ENCODE measurements at regions not wholly inside any gene's neighbourhood (a gene's known extent, or its start where the extent isn't known, plus 50 kb on each side); places are given as distances from the start of the nearest gene placed in this dataset.

- Histone ChIP-seq H3K4me2 (ENCODE audit: low read length) (no peak overlapping the region), H3K9ac (ENCODE audit: low read length) (no peak overlapping the region), H4K20me1 (ENCODE audit: insufficient read depth, low read length) (no peaks in the 10 kb centered on the region), H2AFZ (ENCODE audit: low read depth, low read length) (no peak overlapping the region), H3K79me2 (ENCODE audit: low read length) (no peaks in the 10 kb centered on the region), H3K9me3 (ENCODE audit: insufficient read depth, low read length) (peaks cover 3% of the 10 kb centered on the region; the same call in 1 of the 2 replicates), H3K4me3 (ENCODE audit: low read length) (no peak overlapping the region), H3K4me1 (ENCODE audit: low read length) (no peaks in the 10 kb centered on the region), H3K27ac (ENCODE audit: low read length) (no peak overlapping the region), H3K36me3 (replicated peaks; ENCODE audit: low read depth, low read length) (no peaks in the 10 kb centered on the region), H3K27me3 (ENCODE audit: low read depth, low read length) (no peaks in the 10 kb centered on the region)
- TF ChIP-seq EZH2phosphoT487 (IDR thresholded peaks at IDR 0.05; ENCODE audit: low read depth), result no peak
- TF ChIP-seq, protein P1, sequence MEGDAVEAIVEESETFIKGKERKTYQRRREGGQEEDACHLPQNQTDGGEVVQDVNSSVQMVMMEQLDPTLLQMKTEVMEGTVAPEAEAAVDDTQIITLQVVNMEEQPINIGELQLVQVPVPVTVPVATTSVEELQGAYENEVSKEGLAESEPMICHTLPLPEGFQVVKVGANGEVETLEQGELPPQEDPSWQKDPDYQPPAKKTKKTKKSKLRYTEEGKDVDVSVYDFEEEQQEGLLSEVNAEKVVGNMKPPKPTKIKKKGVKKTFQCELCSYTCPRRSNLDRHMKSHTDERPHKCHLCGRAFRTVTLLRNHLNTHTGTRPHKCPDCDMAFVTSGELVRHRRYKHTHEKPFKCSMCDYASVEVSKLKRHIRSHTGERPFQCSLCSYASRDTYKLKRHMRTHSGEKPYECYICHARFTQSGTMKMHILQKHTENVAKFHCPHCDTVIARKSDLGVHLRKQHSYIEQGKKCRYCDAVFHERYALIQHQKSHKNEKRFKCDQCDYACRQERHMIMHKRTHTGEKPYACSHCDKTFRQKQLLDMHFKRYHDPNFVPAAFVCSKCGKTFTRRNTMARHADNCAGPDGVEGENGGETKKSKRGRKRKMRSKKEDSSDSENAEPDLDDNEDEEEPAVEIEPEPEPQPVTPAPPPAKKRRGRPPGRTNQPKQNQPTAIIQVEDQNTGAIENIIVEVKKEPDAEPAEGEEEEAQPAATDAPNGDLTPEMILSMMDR (IDR thresholded peaks at IDR 0.05; ENCODE audit: low read depth, low read length), result no peak
Measured at GRCh38 chr15:87481126-87481525, 775.4 kb downstream of the NTRK3 start.

DNA sequence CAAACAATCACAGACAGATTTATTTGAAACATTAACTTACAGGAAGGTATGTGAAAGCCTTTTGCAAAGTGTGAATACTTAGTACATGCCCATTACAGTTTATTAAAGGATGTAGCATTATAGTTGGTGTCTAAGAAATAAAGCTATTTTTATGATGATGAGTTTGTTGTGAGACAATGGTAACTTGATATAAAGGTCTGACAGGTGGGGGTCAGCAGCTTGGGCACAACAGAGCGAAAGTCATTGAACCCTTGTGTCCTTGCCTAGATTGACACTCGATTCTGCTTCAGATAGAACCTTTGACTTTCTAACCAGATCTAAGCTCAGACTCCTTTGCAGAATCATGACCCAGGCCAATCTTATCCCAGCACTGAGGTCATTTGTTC, 777.9 kb downstream of the NTRK3 start:
- Histone ChIP-seq H3K4me1 (ENCODE audit: low read length) (no peaks in the 10 kb centered on the region), H3K27ac (ENCODE audit: low read length) (no peak overlapping the region), H2AFZ (ENCODE audit: low read depth, low read length) (no peak overlapping the region), H3K9ac (ENCODE audit: low read length) (no peak overlapping the region), H3K4me2 (ENCODE audit: low read length) (no peak overlapping the region), H3K36me3 (replicated peaks; ENCODE audit: low read depth, low read length) (no peaks in the 10 kb centered on the region), H3K9me3 (ENCODE audit: insufficient read depth, low read length) (no peaks in the 10 kb centered on the region), H3K4me3 (ENCODE audit: low read length) (no peak overlapping the region), H4K20me1 (ENCODE audit: insufficient read depth, low read length) (no peaks in the 10 kb centered on the region), H3K27me3 (ENCODE audit: low read depth, low read length) (no peaks in the 10 kb centered on the region), H3K79me2 (ENCODE audit: low read length) (no peaks in the 10 kb centered on the region)
- no peak for TF ChIP-seq EZH2phosphoT487 (IDR thresholded peaks at IDR 0.05; ENCODE audit: low read depth)
- TF ChIP-seq, protein P1 (IDR thresholded peaks at IDR 0.05; ENCODE audit: low read depth, low read length), result no peak

DNA sequence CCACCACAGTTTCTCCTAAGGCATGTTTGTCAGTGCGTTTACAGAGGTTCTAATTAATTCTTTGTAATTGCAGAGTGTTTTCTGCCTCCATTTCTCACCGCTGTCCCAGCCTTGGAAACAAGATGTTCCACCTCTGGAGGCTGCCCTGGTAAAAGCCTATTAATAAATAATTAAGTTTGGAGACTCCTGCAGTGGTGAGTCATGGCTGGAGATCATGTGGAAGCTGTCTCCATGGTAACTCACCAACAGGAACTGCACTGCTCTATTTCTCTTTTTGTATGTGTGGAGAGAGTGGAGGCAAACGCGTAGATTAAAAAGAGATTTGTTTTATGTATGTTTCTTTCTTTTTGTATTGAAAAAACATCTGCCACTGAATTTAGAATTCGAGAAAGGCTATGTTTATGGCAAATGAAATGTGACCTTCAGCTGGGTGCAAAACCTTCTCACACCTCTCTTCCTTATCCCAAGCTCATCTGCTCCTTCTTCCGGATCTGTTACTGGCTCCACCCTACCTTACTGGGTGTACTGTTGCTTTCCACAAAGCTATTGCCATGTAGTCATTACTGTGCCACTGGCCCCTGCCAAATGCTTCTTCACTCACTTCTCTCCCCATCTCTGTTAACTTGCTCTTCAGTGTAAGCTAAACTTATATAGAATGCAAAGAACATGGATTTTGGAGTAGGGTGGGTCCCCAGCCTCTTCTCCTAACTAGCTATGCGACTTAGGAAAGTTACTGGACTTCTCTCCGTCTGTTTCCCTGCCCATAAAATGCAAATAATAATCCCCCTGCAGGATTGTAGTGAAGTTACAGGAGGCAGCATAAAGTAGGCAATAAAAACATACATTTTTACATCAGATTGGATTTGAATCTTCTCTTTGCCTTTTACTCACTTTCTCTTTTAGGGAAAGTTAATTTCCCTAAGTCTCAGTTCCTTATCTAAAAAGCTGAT, 778.5 kb downstream of the NTRK3 start:
- no peak overlapping the region for H3K9ac ChIP-seq (ENCODE audit: low read length)
- H3K4me2 ChIP-seq (ENCODE audit: low read length), result no peak overlapping the region
- no peaks in the 10 kb centered on the region for H4K20me1 ChIP-seq (ENCODE audit: insufficient read depth, low read length)
- no peak for TF ChIP-seq EZH2phosphoT487 (IDR thresholded peaks at IDR 0.05; ENCODE audit: low read depth)
- H3K4me3 ChIP-seq (ENCODE audit: low read length), result no peak overlapping the region
- H2AFZ ChIP-seq (ENCODE audit: low read depth, low read length), result no peak overlapping the region
- no peaks in the 10 kb centered on the region for H3K4me1 ChIP-seq (ENCODE audit: low read length)
- H3K27me3 ChIP-seq (ENCODE audit: low read depth, low read length), result no peaks in the 10 kb centered on the region
- H3K9me3 ChIP-seq (ENCODE audit: insufficient read depth, low read length), result no peaks in the 10 kb centered on the region
- no peak overlapping the region for H3K27ac ChIP-seq (ENCODE audit: low read length)
- no peaks in the 10 kb centered on the region for H3K79me2 ChIP-seq (ENCODE audit: low read length)
- no peaks in the 10 kb centered on the region for H3K36me3 ChIP-seq (replicated peaks; ENCODE audit: low read depth, low read length)

DNA sequence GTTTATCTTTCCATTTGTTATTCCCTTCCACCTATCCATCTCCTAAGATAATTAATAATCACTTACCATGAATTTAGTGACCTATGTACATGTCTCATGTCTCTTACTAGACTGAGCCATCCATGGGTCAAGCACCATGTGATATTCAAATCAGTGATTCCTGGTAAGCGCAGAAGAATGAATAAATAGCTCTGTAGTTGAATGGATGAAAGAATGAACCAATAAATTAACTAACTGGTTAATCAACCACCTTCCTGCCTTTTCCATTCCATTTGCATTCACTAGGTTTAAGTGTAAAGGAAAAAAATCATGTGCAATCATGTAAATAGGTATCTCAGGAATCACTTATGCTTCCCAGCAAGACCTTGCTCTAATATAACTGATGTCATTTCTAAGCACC, 779.5 kb downstream of the NTRK3 start:
- no peaks in the 10 kb centered on the region for H4K20me1 ChIP-seq (ENCODE audit: insufficient read depth, low read length)
- no peak overlapping the region for H3K27ac ChIP-seq (ENCODE audit: low read length)
- H2AFZ ChIP-seq (ENCODE audit: low read depth, low read length), result no peak overlapping the region
- no peaks in the 10 kb centered on the region for H3K36me3 ChIP-seq (replicated peaks; ENCODE audit: low read depth, low read length)
- H3K79me2 ChIP-seq (ENCODE audit: low read length), result no peaks in the 10 kb centered on the region
- no peak overlapping the region for H3K4me2 ChIP-seq (ENCODE audit: low read length)
- no peaks in the 10 kb centered on the region for H3K27me3 ChIP-seq (ENCODE audit: low read depth, low read length)
- no peak overlapping the region for H3K9ac ChIP-seq (ENCODE audit: low read length)
- no peaks in the 10 kb centered on the region for H3K4me1 ChIP-seq (ENCODE audit: low read length)
- TF ChIP-seq EZH2phosphoT487 (IDR thresholded peaks at IDR 0.05; ENCODE audit: low read depth), result no peak
- TF ChIP-seq, protein P1 (IDR thresholded peaks at IDR 0.05; ENCODE audit: low read depth, low read length), result no peak
- H3K4me3 ChIP-seq (ENCODE audit: low read length), result no peak overlapping the region
- no peaks in the 10 kb centered on the region for H3K9me3 ChIP-seq (ENCODE audit: insufficient read depth, low read length)
